MCF 10A (cell line): ENCODE measurements at regions not wholly inside any gene's neighbourhood (a gene's known extent, or its start where the extent isn't known, plus 50 kb on each side); places are given as distances from the start of the nearest gene placed in this dataset.

Source experiments
- BruUV-seq: library from RNA; stranded (reverse); fragments of 400-500 nt; replicated peaks from 2 replicates; lab custom pipeline; 2021; lab: Mats Ljungman, UMichigan
- CTCF ChIA-PET: fragments of 300-600 bp; sonication (Branson Sonifier 250); formaldehyde crosslinking; extraction: SDS; loops from one replicate; lab custom pipeline; 2021; ENCODE audit warnings: antibody characterized with exemption, inconsistent platforms; lab: Yijun Ruan, JAX
- POLR2A ChIA-PET: fragments of 300-600, 350-650 bp; sonication (Branson Sonifier 250); formaldehyde crosslinking; extraction: SDS; loops from one replicate; lab custom pipeline; 2020; ENCODE audit warnings: antibody characterized with exemption, inconsistent platforms; lab: Yijun Ruan, JAX
- DNase-seq: peaks from one replicate; pipeline ENCODE4 v3.0.0-alpha.2; 2018; ENCODE audit not compliant: unreplicated experiment
- H3K27ac Mint-ChIP-seq: one replicate; pipeline ENCODE4 v1.8.0; 2022; ENCODE audit warnings: mild to moderate bottlenecking, low read depth, mixed read lengths; ENCODE audit not compliant: unreplicated experiment
- H3K27me3 Mint-ChIP-seq: one replicate; pipeline ENCODE4 v1.8.0; 2022; ENCODE audit warnings: mixed read lengths; ENCODE audit not compliant: insufficient read depth, unreplicated experiment
- H3K36me3 Mint-ChIP-seq: one replicate; pipeline ENCODE4 v1.8.0; 2022; ENCODE audit warnings: mild to moderate bottlenecking, moderate library complexity, mixed read lengths; ENCODE audit not compliant: insufficient read depth, unreplicated experiment
- H3K4me1 Mint-ChIP-seq: one replicate; pipeline ENCODE4 v1.8.0; 2022; ENCODE audit warnings: mixed read lengths; ENCODE audit not compliant: insufficient read depth, unreplicated experiment
- H3K4me3 Mint-ChIP-seq: one replicate; pipeline ENCODE4 v1.8.0; 2022; ENCODE audit warnings: mild to moderate bottlenecking, moderate library complexity, mixed read lengths; ENCODE audit not compliant: unreplicated experiment
- H3K9me3 Mint-ChIP-seq: one replicate; pipeline ENCODE4 v1.8.0; 2022; ENCODE audit warnings: mixed read lengths; ENCODE audit not compliant: unreplicated experiment
- intact Hi-C: fragments of 100-400 bp; cut with micrococcal nuclease; formaldehyde crosslinking; loops from 2 replicates; pipeline ENCODE4 v1.14.1; 2022
- TF ChIP-seq, protein P1 (sequence below): fragments of 200-600 bp; IDR thresholded peaks from one replicate; pipeline ENCODE4 v1.8.0; 2022; ENCODE audit warnings: antibody characterized with exemption, mild to moderate bottlenecking; ENCODE audit not compliant: unreplicated experiment

DNA sequence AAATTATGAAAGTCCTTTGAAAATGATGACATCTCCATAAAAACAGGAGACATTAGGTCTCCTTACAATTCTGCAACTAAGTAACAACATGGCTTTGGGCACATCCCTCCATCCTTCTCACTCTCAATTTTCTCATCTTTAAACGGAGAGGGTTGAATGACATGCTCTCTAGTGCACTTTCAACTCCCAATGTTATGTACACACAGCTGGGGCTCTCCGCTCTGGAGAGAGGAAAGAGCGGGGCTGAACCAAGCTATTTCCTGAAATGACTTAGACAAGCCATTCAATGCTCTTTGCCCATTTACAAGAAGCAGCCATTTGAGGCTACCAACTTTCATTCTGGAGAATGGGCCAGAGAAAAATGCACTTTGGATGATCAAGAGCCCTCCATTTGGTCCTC is 144.2 kb upstream of the BNIP2 start:
- H3K4me3 Mint-ChIP-seq, result no peak overlapping the region
- ChIA-PET POLR2A (no interaction called here), CTCF (no interaction called here)
- H3K4me1 Mint-ChIP-seq, result peaks cover 26% of the 10 kb centered on the region
- no peaks in the 10 kb centered on the region for H3K36me3 Mint-ChIP-seq
- intact Hi-C loops, result no loop called here
- no peaks in the 10 kb centered on the region for H3K9me3 Mint-ChIP-seq
- H3K27me3 Mint-ChIP-seq, result no peaks in the 10 kb centered on the region
- no peak overlapping the region for H3K27ac Mint-ChIP-seq
- BruUV-seq, result no TSS peak
- TF ChIP-seq, protein P1, sequence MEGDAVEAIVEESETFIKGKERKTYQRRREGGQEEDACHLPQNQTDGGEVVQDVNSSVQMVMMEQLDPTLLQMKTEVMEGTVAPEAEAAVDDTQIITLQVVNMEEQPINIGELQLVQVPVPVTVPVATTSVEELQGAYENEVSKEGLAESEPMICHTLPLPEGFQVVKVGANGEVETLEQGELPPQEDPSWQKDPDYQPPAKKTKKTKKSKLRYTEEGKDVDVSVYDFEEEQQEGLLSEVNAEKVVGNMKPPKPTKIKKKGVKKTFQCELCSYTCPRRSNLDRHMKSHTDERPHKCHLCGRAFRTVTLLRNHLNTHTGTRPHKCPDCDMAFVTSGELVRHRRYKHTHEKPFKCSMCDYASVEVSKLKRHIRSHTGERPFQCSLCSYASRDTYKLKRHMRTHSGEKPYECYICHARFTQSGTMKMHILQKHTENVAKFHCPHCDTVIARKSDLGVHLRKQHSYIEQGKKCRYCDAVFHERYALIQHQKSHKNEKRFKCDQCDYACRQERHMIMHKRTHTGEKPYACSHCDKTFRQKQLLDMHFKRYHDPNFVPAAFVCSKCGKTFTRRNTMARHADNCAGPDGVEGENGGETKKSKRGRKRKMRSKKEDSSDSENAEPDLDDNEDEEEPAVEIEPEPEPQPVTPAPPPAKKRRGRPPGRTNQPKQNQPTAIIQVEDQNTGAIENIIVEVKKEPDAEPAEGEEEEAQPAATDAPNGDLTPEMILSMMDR, result no peak
- DNase-seq, result no peak

DNA sequence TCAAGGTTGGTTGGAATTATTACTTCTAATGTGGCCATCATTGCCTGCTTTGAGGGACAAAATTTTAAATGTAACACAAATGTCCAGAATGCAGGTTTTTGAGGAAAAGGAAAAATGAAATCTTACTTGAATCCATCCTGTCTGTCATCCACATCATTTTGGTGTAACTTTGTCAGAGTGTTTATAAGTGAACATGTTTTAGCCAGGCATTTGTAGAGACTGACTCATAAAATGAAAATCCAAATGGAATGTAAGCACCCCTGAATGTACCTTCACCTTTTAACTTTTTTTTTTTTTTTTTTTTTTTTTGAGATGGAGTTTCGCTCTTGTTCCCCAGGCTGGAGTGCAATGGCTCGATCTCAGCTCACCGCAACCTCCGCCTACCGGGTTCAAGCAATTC is 141.8 kb upstream of the BNIP2 start:
- intact Hi-C loops, result no loop called here
- ChIA-PET CTCF (interaction anchor here (0.7 kb wide), 1 partner anchor 48 kb away, joined by 3 read pairs; no protein-coding TSS in a partner anchor), POLR2A (interaction anchor here (1.0 to 1.1 kb wide), 2 partner anchors 55 to 425 kb away, joined by 3 read pairs; no protein-coding TSS in a partner anchor)
- TF ChIP-seq, protein P1, result no peak
- Mint-ChIP-seq H3K27me3 (no peaks in the 10 kb centered on the region), H3K9me3 (no peaks in the 10 kb centered on the region), H3K4me3 (no peak overlapping the region), H3K36me3 (no peaks in the 10 kb centered on the region), H3K27ac (no peak overlapping the region), H3K4me1 (peaks cover 34% of the 10 kb centered on the region)
- BruUV-seq, result no TSS peak
- peak; percentile 15 for DNase-seq

GRCh38 chr15:59830098-59830497 is 141.0 kb upstream of the BNIP2 start:
- ChIA-PET CTCF (interaction anchor here (0.7 to 0.8 kb wide), 2 partner anchors 46 to 49 kb away, joined by 3 read pairs; no protein-coding TSS in a partner anchor), POLR2A (interaction anchor here (1.0 to 1.1 kb wide), 2 partner anchors 56 to 426 kb away, joined by 3 read pairs; no protein-coding TSS in a partner anchor)
- Mint-ChIP-seq H3K27ac (no peak overlapping the region), H3K27me3 (no peaks in the 10 kb centered on the region), H3K4me3 (no peak overlapping the region), H3K9me3 (no peaks in the 10 kb centered on the region), H3K36me3 (no peaks in the 10 kb centered on the region), H3K4me1 (peaks cover 35% of the 10 kb centered on the region)
- no peak for DNase-seq
- BruUV-seq, result no TSS peak
- intact Hi-C loops, result no loop called here
- TF ChIP-seq, protein P1, result no peak

DNA sequence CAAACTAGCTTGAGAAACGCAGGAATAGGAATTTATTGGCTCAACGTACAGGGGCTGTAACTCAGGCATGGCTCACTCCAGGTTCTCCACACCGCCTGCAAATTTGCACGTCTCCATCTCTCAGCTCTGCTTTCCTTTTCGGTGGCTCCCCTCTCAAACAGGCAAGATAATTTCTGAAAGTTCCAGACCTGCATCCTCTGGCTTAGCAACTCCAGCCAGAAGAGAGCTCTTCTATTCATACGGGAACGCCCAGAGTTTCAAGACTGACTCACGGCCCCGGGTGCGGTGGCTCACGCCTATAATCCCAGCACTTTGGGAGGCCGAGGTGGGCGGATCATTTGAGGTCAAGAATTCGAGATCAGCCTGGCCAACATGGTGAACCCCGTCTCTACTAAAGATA is 139.7 kb upstream of the BNIP2 start:
- Mint-ChIP-seq H3K27me3 (no peaks in the 10 kb centered on the region), H3K36me3 (peaks cover 3% of the 10 kb centered on the region), H3K4me1 (peaks cover 35% of the 10 kb centered on the region), H3K27ac (peak overlapping the region; percentile 50), H3K9me3 (peaks cover under 1% of the 10 kb centered on the region), H3K4me3 (peak overlapping the region; percentile 42)
- DNase-seq, result peak; percentile 59
- ChIA-PET CTCF (interaction anchor here (0.6 to 1.2 kb wide), 5 partner anchors 31 to 139 kb away, joined by 3 read pairs; no protein-coding TSS in a partner anchor), POLR2A (interaction anchor here (0.6 to 1.8 kb wide), 11 partner anchors 10 to 563 kb away, joined by 3 to 10 read pairs (median 3); no protein-coding TSS in a partner anchor)
- BruUV-seq, result no TSS peak
- TF ChIP-seq, protein P1, result no peak
- intact Hi-C loops, result no loop called here
